GM12892 (cell line): ENCODE measurements at regions not wholly inside any gene's neighbourhood (a gene's known extent, or its start where the extent isn't known, plus 50 kb on each side); places are given as distances from the start of the nearest gene placed in this dataset.

Experiments used
- POLR2A ChIP-seq: IDR thresholded peaks from 2 replicates; pipeline ENCODE4 v1.6.1; 2011; ENCODE audit warnings: low read depth, low read length, control low read depth
- POLR2AphosphoS5 ChIP-seq: IDR thresholded peaks from 2 replicates; pipeline ENCODE4 v1.6.1; 2011; ENCODE audit warnings: low read depth, low read length, control low read depth

DNA sequence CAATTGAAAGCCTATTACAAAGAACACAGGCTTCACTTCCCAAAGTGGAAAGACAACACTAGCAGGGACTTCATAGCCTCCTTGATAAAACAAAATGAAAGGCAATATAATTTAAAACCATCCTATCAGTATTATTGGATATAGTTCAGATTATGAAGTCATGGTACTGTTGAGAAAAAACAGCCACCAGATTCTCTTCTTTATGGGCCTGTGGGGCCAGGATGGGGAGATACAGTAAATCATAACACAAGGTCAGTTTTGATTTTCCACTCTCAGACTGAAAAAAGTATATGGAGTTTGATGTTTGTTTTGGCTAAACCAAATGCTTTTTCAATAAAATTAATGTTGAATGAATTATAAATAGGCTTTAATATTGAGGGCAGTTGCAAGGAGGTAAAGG, 129.1 kb downstream of the BCL2L11 start:
- TF ChIP-seq POLR2A, result no peak
- TF ChIP-seq POLR2AphosphoS5, result no peak
